NOMO-1 treated with DMSO at 0.1 percent for 48 hours (cell line): ENCODE measurements at regions not wholly inside any gene's neighbourhood (a gene's known extent, or its start where the extent isn't known, plus 50 kb on each side); places are given as distances from the start of the nearest gene placed in this dataset.

Experiments used
- DNase-seq: peaks from one replicate; lab custom pipeline; 2025; ENCODE audit not compliant: unreplicated experiment; lab: John Stamatoyannopoulos, UW

DNA sequence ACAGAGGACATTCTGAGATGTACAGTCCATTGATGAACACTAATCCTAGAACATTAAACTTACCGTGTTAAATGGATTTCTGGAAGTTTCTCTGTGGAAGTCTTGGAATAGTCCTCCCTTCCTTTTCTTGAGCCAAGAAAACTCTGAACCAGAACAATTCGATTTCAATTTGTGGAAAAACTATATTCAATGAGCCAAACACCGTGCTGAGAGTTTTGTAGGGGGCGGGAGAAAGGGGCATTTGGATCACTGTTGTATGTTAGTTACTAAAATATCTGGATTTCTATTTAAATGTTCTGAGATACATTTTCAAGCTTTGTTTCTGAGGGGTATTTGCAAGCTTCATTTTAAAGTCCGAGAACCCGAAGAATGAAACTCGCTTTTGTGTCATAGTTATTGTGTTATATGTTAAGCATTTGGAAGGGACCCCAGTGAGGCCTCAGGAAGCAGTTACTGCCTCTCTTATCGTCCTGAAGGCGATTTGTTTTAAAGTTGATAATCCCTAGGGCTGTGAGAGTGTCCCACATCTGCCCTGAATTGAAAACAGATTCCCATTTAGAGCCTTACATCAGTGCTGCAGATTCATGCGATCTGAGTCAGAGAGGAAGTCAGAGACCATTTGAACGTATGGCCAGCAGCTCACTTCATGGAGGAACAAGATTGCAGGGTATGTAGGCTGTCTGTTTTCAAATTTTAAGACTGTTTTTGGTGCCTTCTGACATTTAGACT, 70.8 kb upstream of the SASH1 start:
- DNase-seq, result peak; percentile 10

DNA sequence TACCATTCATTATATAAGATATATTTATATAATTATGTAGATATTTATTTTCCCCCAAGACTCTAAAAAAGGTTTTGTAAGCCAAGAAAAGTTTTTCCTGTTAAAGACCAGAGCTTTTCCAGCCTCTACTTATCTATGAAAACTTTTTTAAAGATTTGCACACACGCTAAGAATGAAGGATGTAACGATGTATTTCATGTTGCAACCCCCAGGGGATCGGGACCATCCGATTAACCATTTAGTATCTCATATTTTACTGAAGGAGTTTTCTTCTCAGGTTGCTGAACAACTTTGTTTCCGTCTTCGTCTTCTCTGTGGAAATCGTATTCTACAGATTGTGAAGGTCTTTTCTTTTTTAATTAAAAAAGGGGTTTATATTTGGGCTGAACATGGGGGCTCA, 70.0 kb upstream of the SASH1 start:
- DNase-seq, result no peak

DNA sequence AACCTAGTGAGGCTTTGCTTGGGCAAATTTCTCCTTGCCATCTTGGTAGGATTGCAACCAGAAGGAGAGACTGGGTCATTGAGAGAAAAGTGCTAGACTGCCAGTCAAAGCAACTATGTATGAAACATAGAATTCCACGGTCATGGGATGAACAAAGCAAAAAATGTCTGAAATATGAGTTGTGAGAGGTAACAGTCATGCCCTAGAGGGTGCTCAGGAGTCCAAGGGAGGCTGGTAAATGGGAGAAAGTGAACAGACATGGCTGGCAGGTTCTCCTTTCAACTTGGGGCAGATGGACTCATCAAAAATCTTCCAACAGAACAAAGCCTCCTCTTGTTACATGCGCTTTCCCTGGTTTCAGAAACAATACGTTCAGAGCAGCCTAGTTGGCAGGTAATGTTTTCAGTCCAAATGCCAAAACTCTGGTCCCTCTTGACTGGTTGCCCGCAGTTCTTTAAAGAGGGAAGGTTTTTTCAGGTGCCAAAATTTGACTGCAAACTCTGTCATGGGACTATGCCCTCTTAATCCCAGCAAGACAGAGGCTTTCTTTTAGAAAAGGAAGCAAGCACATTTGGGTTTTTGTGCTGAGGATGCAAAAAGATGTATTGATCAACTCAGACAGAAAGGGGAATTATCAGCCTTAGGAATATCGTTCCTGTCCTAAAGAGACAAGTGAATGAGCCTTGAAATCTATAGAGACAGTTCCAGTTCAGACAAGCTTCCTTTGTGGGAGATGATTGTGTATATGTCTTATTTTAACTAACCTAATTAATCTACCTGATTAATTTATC, 68.5 kb upstream of the SASH1 start:
- DNase-seq, result no peak

DNA sequence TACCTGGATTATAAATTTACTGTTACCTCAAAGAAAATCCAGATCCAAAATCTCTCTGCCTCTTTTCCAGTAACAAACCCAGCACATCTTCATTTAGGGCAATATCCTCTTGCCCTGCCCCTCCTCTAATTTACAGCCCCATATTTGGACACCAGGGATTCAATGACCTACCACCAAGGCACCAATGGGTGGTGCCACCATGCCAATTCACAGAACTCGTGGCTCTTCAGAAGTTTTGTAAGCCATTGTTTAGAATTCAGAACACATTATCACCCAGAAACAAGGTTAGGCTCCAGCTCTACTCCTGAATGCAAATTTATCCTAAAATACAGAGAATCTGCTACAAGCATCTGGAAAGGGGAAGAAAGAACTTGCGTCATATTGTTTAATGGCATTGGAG, 67.8 kb upstream of the SASH1 start:
- peak; percentile 18 for DNase-seq

DNA sequence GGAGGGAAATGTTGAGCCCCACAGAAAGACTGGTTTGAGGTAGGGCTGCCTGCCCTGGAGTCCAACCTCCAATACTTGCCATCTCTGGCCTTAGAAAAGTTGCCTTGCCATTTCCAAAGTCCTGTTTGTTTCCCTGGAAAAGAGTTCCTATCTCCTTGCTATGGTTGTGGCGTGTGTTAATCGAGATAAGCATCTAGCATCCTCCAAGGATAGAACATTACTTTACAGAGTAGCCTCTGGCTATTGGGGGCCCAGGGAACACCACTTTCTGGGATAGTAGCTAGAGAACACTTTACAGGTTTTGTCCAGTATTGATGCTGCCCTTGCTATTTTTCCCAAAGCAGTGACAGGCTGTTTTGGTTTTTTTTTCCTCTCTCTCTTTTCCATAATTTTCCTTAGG, 57.4 kb upstream of the SASH1 start:
- DNase-seq, result no peak

DNA sequence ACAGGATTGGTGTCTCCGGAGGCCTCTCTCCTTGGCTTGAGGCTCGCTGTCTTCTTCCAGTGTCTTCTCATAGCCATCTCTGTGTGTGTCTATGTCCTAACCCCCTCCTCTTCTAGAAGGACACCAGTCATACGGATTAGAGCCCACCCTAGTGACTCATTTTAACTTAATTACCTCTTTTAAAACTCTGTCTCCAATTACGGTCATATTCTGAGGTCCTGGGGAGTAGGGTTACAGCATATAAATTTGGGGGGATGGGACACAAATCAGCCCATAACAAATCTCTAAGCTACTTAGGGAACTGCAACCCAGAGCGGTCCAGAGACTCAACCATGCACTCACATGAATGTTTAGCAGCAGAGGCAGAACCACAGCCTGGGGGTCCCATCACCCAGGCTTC, 56.1 kb upstream of the SASH1 start:
- no peak for DNase-seq

DNA sequence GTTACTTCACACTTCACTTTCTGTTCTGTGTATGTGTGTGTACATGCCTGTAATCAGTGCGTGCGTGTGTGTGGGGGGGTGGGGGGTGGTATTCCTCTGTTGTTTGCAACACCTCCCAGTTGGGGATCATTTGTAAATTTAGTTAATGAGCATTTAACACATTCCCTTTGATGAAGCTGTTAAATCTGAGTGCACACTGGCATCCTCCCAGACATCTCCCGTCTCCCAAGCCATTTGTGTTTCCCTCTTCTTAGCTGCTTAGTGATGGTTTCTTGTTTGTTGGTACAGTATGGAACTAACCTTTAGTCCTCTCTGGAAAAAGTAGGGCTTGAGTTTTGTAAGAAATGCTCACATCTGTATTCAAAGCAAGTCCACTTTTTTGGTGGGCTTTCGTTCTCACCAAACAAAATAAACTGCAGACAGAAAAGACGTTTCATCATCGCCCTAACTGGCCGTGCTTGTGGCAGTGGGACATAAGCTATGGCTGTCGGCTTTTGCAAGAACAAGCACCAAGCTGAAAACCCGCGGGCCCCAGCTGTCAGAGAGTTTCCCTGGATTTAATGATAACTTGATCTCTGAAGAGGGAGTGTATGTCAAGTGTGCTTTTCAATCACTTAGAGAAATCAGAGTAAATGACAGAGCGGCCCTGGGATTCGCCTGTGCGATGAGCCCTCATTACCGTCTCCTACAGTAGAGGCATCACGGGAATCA, 54.9 kb upstream of the SASH1 start:
- no peak for DNase-seq

DNA sequence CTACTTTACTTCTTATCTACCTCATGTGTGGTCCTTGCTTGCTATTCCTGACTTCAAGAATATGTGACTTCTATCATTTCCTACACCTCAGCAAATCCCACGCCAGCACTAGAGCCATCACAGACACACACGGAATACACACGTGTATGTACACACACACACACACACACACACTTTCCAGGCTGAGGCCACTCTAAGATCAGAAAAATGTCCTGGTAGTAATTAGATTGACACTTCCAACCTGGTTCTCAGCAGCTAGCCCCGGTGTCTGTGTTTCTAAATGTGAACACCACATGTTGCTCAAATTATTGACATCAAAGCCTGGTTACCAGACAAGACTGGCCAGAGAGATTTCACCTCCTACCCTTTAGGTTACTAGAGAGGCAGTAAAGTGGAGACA, 54.1 kb upstream of the SASH1 start:
- no peak for DNase-seq

DNA sequence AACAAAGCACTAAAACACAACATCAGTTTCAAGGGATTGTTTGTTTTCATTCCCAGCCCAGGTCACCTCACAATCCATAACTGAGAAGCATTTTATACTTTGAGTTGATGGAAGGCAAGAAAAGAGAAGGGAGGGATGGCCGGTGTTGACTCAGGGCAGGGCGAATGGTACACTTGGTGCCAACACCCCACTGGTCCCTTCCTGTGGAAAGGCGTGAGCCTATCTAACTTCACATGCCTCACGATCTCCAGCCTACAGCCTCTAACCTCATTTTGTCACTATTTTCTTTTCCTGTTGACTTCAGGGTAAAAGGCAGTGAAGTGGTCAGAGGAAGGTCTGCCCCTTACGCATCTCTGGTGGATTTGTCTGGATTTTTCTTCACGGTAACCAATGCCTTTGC, 53.5 kb upstream of the SASH1 start:
- DNase-seq, result no peak

DNA sequence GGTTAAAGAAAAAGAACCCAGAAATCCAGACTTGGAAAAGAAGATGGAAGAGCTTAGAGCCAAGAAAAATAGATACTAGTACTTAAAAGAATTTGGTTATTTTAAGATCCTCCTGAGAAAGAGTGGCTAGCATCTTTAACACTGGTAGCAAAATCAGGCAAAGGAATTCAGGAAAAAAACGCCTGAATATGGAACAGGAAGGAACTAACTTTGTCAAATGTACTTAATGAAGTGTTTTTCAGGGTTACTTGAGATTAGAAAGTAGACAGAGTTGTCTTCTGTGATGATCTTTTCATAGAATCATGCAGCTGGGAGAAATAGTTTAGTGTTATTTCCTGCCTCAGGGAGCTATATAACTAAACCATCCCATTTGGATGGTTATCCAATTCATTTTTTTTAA, 50.8 kb upstream of the SASH1 start:
- no peak for DNase-seq
